GM21528 (cell line): ENCODE measurements at regions not wholly inside any gene's neighbourhood (a gene's known extent, or its start where the extent isn't known, plus 50 kb on each side); places are given as distances from the start of the nearest gene placed in this dataset.
"Not testable (repeated sequence)": the region's sequence is repeated elsewhere in the genome, so short reads cannot be mapped to it uniquely, and the experiment has no call there.

Experiments used
- ATAC-seq: cut with Tn5 transposase; IDR thresholded peaks from one replicate; pipeline ENCODE4 v1.9.1; 2021; ENCODE audit warnings: mild to moderate bottlenecking, moderate library complexity; ENCODE audit not compliant: unreplicated experiment, low FRiP score

GRCh38 chr3:110494728-110495127, 576.9 kb upstream of the NECTIN3 start:
- ATAC-seq = no peak

GRCh38 chr3:110495201-110495927, 576.3 kb upstream of the NECTIN3 start:
- no peak for ATAC-seq

- no peak for ATAC-seq
Measured at GRCh38 chr3:110504401-110504800, 567.2 kb upstream of the NECTIN3 start.

GRCh38 chr3:110504901-110505300, 566.7 kb upstream of the NECTIN3 start:
- ATAC-seq = no peak

- ATAC-seq = no peak
Measured at GRCh38 chr3:110506890-110507289, 564.7 kb upstream of the NECTIN3 start.

- ATAC-seq = not testable (repeated sequence)
Measured at GRCh38 chr3:110507570-110507969, 564.0 kb upstream of the NECTIN3 start.

- ATAC-seq = no peak
Measured at GRCh38 chr3:110512961-110513360, 558.7 kb upstream of the NECTIN3 start.

GRCh38 chr3:110518031-110518430, 553.6 kb upstream of the NECTIN3 start:
- no peak for ATAC-seq

GRCh38 chr3:110519071-110519470, 552.5 kb upstream of the NECTIN3 start:
- ATAC-seq = no peak

GRCh38 chr3:110521019-110521418, 550.6 kb upstream of the NECTIN3 start:
- ATAC-seq = no peak

- ATAC-seq = not testable (repeated sequence)
Measured at GRCh38 chr3:110525558-110526064, 546.0 kb upstream of the NECTIN3 start.

GRCh38 chr3:110526777-110527727, 544.6 kb upstream of the NECTIN3 start:
- no peak for ATAC-seq

- ATAC-seq = no peak
Measured at GRCh38 chr3:110528305-110529121, 543.1 kb upstream of the NECTIN3 start.

GRCh38 chr3:110530902-110531301, 540.7 kb upstream of the NECTIN3 start:
- ATAC-seq = no peak

- ATAC-seq = no peak
Measured at GRCh38 chr3:110533089-110533488, 538.5 kb upstream of the NECTIN3 start.

- no peak for ATAC-seq
Measured at GRCh38 chr3:110542552-110543150, 529.0 kb upstream of the NECTIN3 start.

GRCh38 chr3:110544730-110545129, 526.9 kb upstream of the NECTIN3 start:
- ATAC-seq = no peak

GRCh38 chr3:110550511-110550910, 521.1 kb upstream of the NECTIN3 start:
- no peak for ATAC-seq

GRCh38 chr3:110562621-110563020, 509.0 kb upstream of the NECTIN3 start:
- no peak for ATAC-seq

GRCh38 chr3:110564674-110565073, 506.9 kb upstream of the NECTIN3 start:
- no peak for ATAC-seq
